Adrenal gland (tissue), 5 donors: ENCODE measurements at regions not wholly inside any gene's neighbourhood (a gene's known extent, or its start where the extent isn't known, plus 50 kb on each side); places are given as distances from the start of the nearest gene placed in this dataset.

Experiments
- CTCF ChIP-seq, 6 experiments: fragments of 450-650 bp in 4 of 6; fragments of 200-600 bp in 2 of 6; sonication (generic) in 1 of 6; IDR thresholded peaks; 1 replicate in 5 of 6; 2 replicates in 1 of 6; pipeline versions ENCODE4 v1.5.1 to v1.8.0; 2016 to 2021; ENCODE audit warnings: antibody characterized with exemption in 6 of 6, mild to moderate bottlenecking in 2 of 6, moderate library complexity in 1 of 6
- POLR2A ChIP-seq, 2 donors: fragments of 450-650 bp; IDR thresholded peaks; one replicate each; pipeline ENCODE4 v1.6.1; 2017; ENCODE audit warnings: antibody characterized with exemption in 2 of 2, mild to moderate bottlenecking in 2 of 2, moderate library complexity in 1 of 2
- donor health status: DM: no; HTN: no; CAD: no.

- no peak for TF ChIP-seq POLR2A (IDR thresholded peaks at IDR 0.05)
- TF ChIP-seq CTCF (IDR thresholded peaks at IDR 0.05): no peak
These were observed 1786.5 kb upstream of the RAG2 start for GRCh38 chr11:38384568-38384967.
